Caco-2 (cell line): ENCODE measurements at regions not wholly inside any gene's neighbourhood (a gene's known extent, or its start where the extent isn't known, plus 50 kb on each side); places are given as distances from the start of the nearest gene placed in this dataset.
A peak's percentile ranks its signal among the peaks of the same experiment; 100 is the strongest.

ENCODE experiments used
- BruUV-seq: library from RNA; stranded (reverse); fragments of 400-500 nt; replicated peaks from 2 replicates; lab custom pipeline; 2021; lab: Mats Ljungman, UMichigan
- CTCF ChIA-PET: fragments of 300-600 bp; sonication (Branson Sonifier 250); formaldehyde crosslinking; loops from one replicate; lab custom pipeline; 2022; ENCODE audit warnings: antibody characterized with exemption; lab: Charles Lee
- POLR2A ChIA-PET: fragments of 300-600 bp; sonication (Branson Sonifier 250); formaldehyde crosslinking; loops from one replicate; lab custom pipeline; 2022; ENCODE audit warnings: antibody characterized with exemption; lab: Charles Lee
- DNase-seq, 2 experiments: peaks; one replicate each; pipeline versions ENCODE4 v3.0.0 to v3.0.0-alpha.2; 2020 to 2022
- H3K27me3 ChIP-seq: replicated peaks from 2 replicates; pipeline ENCODE4 v1.6.0; 2011; ENCODE audit warnings: low read length; ENCODE audit not compliant: control insufficient read depth, insufficient read depth
- H3K36me3 ChIP-seq: 2 replicates; pipeline ENCODE4 v1.5.1; 2011; ENCODE audit warnings: low read length; ENCODE audit not compliant: control insufficient read depth, insufficient read depth
- H3K4me1 ChIP-seq: fragments of 250-450 bp; sonication (Bioruptor Pico); 2 replicates; pipeline ENCODE4 v1.5.1; 2020; ENCODE audit warnings: mild to moderate bottlenecking
- H3K4me3 ChIP-seq: 2 replicates; pipeline ENCODE4 v1.5.1; 2011; ENCODE audit warnings: low read depth, mild to moderate bottlenecking, control low read depth, low read length
- H3K9me3 ChIP-seq: fragments of 250-450 bp; sonication (Bioruptor Pico); 2 replicates; pipeline ENCODE4 v1.5.1; 2020; ENCODE audit warnings: mild to moderate bottlenecking, moderate library complexity
- H3K27ac Mint-ChIP-seq: one replicate; pipeline ENCODE4 v1.8.0; 2022; ENCODE audit warnings: mixed read lengths; ENCODE audit not compliant: unreplicated experiment
- H3K27me3 Mint-ChIP-seq: one replicate; pipeline ENCODE4 v1.8.0; 2022; ENCODE audit warnings: mixed read lengths; ENCODE audit not compliant: insufficient read depth, unreplicated experiment
- H3K36me3 Mint-ChIP-seq: one replicate; pipeline ENCODE4 v1.8.0; 2022; ENCODE audit warnings: mild to moderate bottlenecking, mixed read lengths; ENCODE audit not compliant: insufficient read depth, unreplicated experiment
- H3K4me1 Mint-ChIP-seq: one replicate; pipeline ENCODE4 v1.8.0; 2022; ENCODE audit warnings: low read depth, mixed read lengths; ENCODE audit not compliant: unreplicated experiment
- H3K4me3 Mint-ChIP-seq: one replicate; pipeline ENCODE4 v1.8.0; 2022; ENCODE audit warnings: mild to moderate bottlenecking, moderate library complexity, mixed read lengths; ENCODE audit not compliant: unreplicated experiment
- H3K9me3 Mint-ChIP-seq: one replicate; pipeline ENCODE4 v1.8.0; 2022; ENCODE audit warnings: mixed read lengths; ENCODE audit not compliant: unreplicated experiment
- intact Hi-C: fragments of 100-400 bp; cut with micrococcal nuclease; formaldehyde crosslinking; loops from one replicate; pipeline ENCODE4 v1.10.0; 2022; ENCODE audit not compliant: unreplicated experiment
- TF ChIP-seq, protein P1 (sequence below), 2 experiments: fragments of 200-600 bp in 1 of 2; IDR thresholded peaks; 1 replicate in 1 of 2; 2 replicates in 1 of 2; pipeline versions ENCODE4 v1.5.1 to v1.8.0; 2011 to 2022; ENCODE audit warnings: antibody characterized with exemption in 1 of 2, control low read depth in 1 of 2, inconsistent platforms in 1 of 2, low read depth in 1 of 2, low read length in 1 of 2, mild to moderate bottlenecking in 1 of 2, moderate library complexity in 1 of 2; ENCODE audit not compliant: insufficient read depth in 1 of 2, severe bottlenecking in 1 of 2, unreplicated experiment in 1 of 2

DNA sequence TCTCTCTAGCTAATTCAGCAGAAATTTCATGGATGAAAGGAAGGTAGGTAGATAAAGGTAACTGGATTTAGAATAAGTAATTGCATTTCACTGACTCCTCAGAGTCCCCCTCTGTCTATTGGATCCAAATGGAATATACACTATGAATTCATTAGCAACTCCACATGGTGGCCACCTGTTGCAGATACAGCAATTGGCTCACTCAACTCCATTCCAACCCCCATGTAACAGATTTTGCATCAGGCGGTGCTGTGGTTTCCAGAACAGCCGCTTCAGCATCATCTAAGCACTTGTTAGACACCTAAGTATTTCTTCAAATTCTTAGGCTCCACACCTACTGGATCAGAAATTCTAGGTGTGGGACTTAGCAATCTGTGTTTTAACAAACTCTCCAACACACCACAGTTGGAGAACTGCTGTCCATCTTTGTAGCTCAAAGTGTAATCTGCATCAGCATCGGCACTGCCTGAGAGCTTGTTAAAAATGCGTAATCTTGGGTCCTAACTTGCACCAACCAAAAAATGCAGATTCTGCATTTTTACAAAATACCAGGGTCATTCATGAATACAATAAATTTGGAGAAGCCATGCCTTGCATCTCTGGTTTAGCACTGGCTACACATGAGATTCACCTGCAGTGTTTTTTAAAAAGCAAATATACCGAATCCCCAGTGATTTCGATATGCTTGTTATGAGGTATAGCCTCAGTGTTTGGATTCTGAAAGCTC, 413.8 kb upstream of the CD180 start:
- Mint-ChIP-seq H3K9me3 (no peaks in the 10 kb centered on the region), H3K36me3 (peaks cover 7% of the 10 kb centered on the region), H3K27me3 (no peaks in the 10 kb centered on the region), H3K27ac (no peak overlapping the region), H3K4me3 (no peak overlapping the region), H3K4me1 (peaks cover 18% of the 10 kb centered on the region)
- H3K36me3 ChIP-seq = no peaks in the 10 kb centered on the region
- no peak for DNase-seq
- peaks cover 14% of the 10 kb centered on the region for H3K4me1 ChIP-seq
- POLR2A ChIA-PET = no interaction called here
- BruUV-seq = no TSS peak
- CTCF ChIA-PET = no interaction called here
- intact Hi-C loops = no loop called here
- no peak overlapping the region for H3K4me3 ChIP-seq
- H3K27me3 ChIP-seq = no peaks in the 10 kb centered on the region
- no peaks in the 10 kb centered on the region for H3K9me3 ChIP-seq
- TF ChIP-seq, protein P1, sequence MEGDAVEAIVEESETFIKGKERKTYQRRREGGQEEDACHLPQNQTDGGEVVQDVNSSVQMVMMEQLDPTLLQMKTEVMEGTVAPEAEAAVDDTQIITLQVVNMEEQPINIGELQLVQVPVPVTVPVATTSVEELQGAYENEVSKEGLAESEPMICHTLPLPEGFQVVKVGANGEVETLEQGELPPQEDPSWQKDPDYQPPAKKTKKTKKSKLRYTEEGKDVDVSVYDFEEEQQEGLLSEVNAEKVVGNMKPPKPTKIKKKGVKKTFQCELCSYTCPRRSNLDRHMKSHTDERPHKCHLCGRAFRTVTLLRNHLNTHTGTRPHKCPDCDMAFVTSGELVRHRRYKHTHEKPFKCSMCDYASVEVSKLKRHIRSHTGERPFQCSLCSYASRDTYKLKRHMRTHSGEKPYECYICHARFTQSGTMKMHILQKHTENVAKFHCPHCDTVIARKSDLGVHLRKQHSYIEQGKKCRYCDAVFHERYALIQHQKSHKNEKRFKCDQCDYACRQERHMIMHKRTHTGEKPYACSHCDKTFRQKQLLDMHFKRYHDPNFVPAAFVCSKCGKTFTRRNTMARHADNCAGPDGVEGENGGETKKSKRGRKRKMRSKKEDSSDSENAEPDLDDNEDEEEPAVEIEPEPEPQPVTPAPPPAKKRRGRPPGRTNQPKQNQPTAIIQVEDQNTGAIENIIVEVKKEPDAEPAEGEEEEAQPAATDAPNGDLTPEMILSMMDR (IDR thresholded peaks at IDR 0.05; ENCODE audit: insufficient read depth in 1 of 2, low read depth in 1 of 2, low read length in 1 of 2, severe bottlenecking in 1 of 2, unreplicated experiment in 1 of 2) = no peak

DNA sequence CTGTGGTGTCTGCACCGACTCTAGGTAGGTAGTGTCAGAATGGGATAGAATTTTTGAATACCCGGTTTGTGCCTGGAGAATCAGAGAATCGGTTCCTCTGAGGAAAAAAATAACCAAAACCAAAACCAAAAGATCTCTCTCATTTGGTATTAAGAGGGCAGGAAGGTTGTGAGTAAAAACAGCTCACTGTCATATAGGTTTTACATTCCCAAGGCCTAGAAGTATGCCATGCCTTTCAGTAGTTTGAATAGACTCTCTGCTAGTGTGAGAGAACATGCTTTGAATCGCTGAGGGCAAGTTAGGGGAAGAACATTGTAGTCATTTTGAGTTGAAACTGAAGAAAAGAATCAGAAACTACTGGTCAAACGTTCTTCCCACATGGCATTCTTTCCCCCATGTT, 411.4 kb upstream of the CD180 start:
- POLR2A ChIA-PET = no interaction called here
- TF ChIP-seq, protein P1 (IDR thresholded peaks at IDR 0.05; ENCODE audit: insufficient read depth in 1 of 2, low read depth in 1 of 2, low read length in 1 of 2, severe bottlenecking in 1 of 2, unreplicated experiment in 1 of 2) = no peak
- Mint-ChIP-seq H3K27ac (no peak overlapping the region), H3K4me1 (peaks cover 21% of the 10 kb centered on the region), H3K36me3 (peaks cover 9% of the 10 kb centered on the region), H3K27me3 (no peaks in the 10 kb centered on the region), H3K4me3 (no peak overlapping the region), H3K9me3 (peaks cover 4% of the 10 kb centered on the region)
- H3K4me1 ChIP-seq = peaks cover 18% of the 10 kb centered on the region
- no peaks in the 10 kb centered on the region; the same call in 1 of the 2 replicates for H3K36me3 ChIP-seq
- CTCF ChIA-PET = no interaction called here
- BruUV-seq = no TSS peak
- H3K27me3 ChIP-seq = no peaks in the 10 kb centered on the region
- no peak overlapping the region for H3K4me3 ChIP-seq
- H3K9me3 ChIP-seq = no peaks in the 10 kb centered on the region
- DNase-seq = no peak
- intact Hi-C loops = no loop called here

DNA sequence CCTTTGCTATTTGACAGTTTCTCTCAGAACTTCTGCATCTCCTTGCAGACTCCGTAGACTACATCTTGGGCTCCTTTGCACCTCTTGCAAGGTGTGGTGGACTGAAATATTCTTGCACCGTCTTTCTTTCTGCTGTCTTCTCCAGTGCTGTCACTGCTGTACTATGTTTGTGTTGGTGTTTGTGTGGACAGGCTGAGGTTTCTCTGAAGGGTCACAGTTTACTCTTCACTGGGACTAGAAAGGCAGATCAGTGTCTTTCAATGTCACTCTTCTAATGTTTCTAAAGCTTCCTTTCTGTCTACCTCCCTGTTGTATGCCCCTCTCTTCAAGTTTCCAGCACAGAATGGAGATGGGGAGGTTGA, 410.0 kb upstream of the CD180 start:
- CTCF ChIA-PET = no interaction called here
- Histone ChIP-seq H3K36me3 (no peaks in the 10 kb centered on the region; the same call in 1 of the 2 replicates), H3K27me3 (no peaks in the 10 kb centered on the region), H3K9me3 (no peaks in the 10 kb centered on the region), H3K4me3 (no peak overlapping the region), H3K4me1 (peaks cover 18% of the 10 kb centered on the region)
- TF ChIP-seq, protein P1 (IDR thresholded peaks at IDR 0.05; ENCODE audit: insufficient read depth in 1 of 2, low read depth in 1 of 2, low read length in 1 of 2, severe bottlenecking in 1 of 2, unreplicated experiment in 1 of 2) = no peak
- Mint-ChIP-seq H3K9me3 (peaks cover 13% of the 10 kb centered on the region), H3K4me1 (peaks cover 21% of the 10 kb centered on the region), H3K27ac (peak overlapping the region; percentile 61), H3K36me3 (peaks cover 9% of the 10 kb centered on the region), H3K27me3 (no peaks in the 10 kb centered on the region), H3K4me3 (no peak overlapping the region)
- DNase-seq = no peak
- BruUV-seq = no TSS peak
- intact Hi-C loops = no loop called here
- POLR2A ChIA-PET = no interaction called here
